ENCODE measurements at regions not wholly inside any gene's neighbourhood (a gene's known extent, or its start where the extent isn't known, plus 50 kb on each side); places are given as distances from the start of the nearest gene placed in this dataset.
A peak's percentile ranks its signal among the peaks of the same experiment; 100 is the strongest.

- no peak for DNase-seq
Observed at GRCh38 chr3:7793786-7794185, 707.8 kb upstream of the LMCD1 start.

DNA sequence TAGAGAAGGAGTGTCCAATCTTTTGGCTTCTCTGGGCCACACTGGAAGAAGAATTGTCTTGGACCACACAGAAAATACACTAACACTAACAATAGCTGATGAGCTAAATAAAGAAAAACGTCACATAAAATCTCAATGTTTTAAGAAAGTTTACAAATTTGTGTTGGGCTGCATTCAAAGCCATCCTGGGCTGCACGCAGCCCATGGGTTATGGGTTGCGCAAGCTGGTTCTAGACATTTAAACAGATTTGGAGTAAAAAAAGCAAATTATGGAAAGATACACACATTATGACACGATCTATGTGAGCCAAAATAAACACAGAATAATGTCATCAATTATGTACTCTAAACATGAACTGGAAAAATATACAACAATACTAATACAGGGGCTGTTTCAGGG, 703.3 kb upstream of the LMCD1 start:
- DNase-seq: no peak

DNA sequence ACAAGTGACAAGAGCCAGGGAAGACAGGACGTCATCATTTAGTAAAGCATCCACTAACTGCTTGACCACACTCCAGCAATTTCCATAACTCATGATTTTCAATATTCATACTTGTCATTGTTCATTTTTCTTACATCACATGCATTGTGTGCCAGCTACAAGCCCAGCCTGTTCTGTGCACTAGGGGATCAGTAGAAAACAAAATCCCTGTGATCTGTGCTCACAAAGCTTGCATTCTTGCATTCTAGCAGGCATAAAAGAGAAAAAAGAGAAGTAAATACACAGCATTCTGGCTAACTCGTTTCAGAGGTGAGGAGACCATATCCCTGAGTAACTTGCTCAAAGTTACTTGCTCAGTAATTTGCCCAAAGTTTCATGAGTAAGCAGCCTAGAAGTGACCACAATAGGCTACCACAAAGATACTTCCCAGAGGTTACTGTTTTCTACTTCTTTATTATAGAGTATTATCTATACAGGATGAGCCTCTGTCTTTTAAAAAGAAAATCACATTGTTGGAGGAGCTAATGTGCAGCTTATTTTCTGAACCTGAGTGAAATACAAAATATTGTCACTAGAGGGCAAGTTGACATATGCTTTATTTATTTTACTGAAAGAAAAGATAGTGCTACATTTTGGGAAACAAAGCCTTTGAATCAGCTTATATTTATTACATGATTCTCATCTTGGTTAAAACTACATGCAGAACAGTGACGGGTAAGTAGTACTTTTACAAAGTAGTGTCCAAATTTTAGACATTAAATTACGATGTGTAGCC, 701.4 kb upstream of the LMCD1 start:
- peak; percentile 11 for DNase-seq

- DNase-seq: no peak
Observed at GRCh38 chr3:7812490-7812889, 689.1 kb upstream of the LMCD1 start.

DNA sequence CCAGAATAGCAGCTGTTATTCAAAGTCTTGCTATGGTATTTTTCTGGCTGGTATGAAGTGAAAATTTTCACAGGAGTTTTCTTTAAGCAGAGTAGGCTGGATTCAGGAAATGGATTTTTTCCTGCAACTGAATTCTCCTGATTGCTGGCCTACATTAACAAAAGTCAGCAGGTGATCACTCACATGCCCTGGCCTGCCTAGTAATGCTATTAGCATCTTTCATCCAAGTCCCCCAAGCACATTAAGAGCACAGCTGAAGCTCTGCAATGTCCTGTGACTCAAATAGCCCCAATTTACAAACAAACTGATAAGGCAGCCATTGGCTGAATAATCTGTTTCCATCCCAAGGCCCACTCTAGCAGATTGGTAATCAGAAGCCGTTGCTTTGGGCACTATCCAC, 688.3 kb upstream of the LMCD1 start:
- DNase-seq: no peak

GRCh38 chr3:7817239-7817638, 684.4 kb upstream of the LMCD1 start:
- no peak for DNase-seq

DNA sequence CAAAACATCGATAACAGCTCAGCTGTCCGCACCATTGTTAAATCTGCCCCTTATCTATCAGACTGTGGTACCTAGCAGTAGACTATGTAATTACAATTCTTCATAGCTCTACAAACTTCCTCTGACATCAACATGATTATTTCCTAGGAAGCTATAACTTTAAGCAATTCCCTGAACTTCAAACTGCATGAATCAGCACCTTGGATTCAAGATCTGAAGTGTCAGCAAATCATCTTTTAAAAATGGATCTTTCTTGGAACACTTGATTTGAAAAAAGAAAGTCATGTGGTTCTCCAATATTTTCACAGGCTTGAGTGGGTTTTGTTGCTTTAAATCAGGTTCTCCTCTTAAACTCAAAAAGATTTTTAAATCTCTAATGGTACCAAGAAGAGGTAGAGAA, 680.7 kb upstream of the LMCD1 start:
- DNase-seq: no peak

DNA sequence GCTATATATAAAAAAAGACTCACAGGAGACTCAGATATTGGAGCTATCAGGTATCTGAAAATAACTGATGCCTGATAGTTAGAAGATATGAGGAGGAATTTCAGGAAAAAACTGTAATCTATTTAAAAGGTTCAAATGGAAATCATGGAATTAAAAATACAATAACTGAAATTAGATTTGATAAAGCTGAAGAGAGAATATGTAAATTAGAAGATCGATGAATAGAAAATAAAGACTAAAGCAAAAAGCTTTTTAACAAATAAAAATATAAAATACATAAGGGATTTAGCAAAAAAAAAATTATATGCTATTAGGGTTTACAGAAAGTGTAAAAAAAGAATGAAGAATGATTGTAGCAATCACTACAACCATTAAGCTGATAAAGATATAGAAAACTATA, 679.8 kb upstream of the LMCD1 start:
- DNase-seq: no peak

- no peak for DNase-seq
Observed at GRCh38 chr3:7841451-7841850, 660.2 kb upstream of the LMCD1 start.

- no peak for DNase-seq
Observed at GRCh38 chr3:7843441-7843840, 658.2 kb upstream of the LMCD1 start.

- DNase-seq: no peak
Observed at GRCh38 chr3:7847021-7847420, 654.6 kb upstream of the LMCD1 start.

DNA sequence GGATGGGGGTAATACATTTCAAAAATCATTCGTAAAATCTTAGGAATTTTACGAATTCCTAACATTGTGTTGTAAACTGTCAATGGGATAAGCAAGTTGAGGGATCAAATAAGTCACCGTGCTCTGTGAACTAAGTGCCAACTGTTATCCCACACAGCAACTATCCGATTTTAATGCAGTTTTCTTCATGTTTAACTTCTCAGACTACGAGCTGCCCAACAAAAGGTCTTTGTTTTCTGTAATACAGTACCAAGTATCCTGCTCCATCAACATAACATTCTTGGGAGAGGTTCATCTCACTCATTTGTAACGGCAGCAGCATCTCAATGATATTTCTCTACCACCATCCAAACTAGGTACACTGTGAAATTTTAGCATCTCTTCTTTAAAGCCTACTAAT, 654.1 kb upstream of the LMCD1 start:
- no peak for DNase-seq

DNA sequence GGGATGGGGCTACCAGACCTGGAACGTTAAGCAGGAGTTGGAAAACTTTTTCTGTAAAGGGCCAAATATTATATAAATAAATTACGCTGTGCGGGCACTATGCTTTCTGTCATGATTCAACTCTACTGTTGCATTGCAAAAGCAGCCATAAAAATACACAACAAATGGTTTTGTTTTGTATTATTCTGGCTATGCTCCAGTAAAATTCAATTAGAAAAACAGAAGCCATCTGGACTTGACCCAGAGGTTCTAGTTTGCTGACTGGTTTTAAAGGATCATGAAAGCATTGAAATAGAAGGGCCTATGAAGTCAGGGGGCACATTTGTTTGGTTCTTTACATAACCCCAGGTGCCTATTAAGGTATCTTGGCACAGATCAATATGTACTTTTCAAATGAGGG, 647.4 kb upstream of the LMCD1 start:
- DNase-seq: no peak

- DNase-seq: no peak
Observed at GRCh38 chr3:7854721-7855120, 646.9 kb upstream of the LMCD1 start.

DNA sequence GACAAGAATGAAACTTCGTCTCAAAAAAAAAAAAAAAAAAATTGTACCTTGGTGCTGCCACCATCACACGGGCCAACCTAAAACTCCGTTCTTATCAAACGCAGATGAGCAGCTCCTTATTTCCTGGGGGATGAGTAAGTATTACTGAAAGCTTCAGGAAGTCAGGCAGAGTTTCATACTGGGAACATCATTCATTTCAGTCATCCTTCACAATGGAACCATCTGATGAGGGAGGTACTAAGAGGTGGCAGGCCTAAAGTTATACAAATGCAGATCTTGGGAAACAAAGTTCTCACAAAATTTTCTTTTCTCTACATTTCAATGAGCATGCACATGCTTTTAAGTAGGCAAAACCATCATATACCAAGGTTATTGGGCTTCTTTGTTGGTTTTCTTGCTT, 636.0 kb upstream of the LMCD1 start:
- DNase-seq: no peak

- no peak for DNase-seq
Observed at GRCh38 chr3:7867587-7867986, 634.0 kb upstream of the LMCD1 start.

DNA sequence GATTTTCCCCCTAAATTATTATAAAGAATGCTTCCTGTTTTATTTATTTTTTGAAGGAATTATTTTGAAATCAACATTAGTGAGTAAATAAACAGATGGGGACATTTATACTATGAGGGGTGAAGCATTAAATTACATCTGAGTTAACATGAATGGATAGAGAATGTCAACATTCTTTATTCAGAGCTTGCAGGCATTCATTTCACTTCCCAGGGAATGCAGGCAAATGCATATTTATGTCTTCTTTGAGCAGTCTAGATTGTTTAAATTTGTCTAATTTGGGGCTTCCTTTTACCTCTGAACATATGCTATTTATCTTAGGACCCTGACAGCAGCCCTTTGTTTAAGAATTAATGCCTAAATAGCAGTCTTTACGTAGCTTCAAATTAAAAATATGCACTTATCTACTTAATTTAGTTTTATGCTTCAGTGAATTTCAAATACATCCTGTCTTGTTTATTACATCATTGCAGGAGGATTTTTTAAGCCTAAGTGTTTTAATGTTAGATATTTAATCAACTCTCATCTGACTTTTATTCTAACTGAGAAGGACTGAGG, 630.5 kb upstream of the LMCD1 start:
- DNase-seq: no peak

GRCh38 chr3:7874116-7874515, 627.5 kb upstream of the LMCD1 start:
- no peak for DNase-seq

DNA sequence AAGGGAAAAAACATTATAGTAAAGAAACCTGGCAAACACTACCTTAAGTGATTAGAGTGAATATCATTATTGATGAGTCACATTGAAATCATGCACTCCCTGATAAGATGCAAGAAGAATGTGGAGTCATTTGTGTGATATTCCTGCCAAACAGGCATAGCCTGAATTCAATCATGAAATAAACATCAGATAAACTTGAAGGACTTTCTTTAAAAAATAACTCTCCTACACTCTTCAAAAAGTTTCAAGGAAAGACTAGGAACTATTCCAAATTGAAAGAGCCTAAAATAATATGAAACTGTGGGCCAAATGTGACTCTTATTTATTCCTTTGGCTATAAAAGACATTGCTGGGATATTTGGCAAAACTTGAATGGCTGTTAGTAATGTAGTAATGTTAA, 625.7 kb upstream of the LMCD1 start:
- DNase-seq: no peak

DNA sequence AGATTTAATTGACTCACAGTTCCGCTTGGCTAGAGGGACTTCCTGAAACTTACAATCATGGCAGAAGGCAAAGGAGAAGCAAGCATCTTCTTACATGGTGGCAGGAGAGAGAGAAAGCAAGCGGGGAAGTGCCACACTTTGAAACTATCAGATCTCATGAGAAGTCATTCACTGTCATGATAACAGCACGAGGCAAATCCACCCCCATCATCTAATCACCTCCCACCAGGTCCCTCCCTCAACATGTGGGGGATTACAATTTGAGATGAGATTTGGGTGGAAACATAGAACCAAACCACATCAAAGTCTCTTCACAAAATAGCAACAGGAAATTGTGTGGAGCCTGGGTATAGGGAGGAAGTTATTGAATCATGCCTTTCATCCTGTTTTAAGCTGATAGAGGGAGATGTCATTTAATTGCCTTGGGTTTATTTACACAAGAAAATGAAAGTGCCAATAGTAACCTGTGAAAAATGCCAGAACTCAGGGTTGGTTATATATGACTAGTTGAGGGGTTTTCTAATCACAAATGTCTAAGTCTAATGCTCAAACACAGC, 624.8 kb upstream of the LMCD1 start:
- peak; percentile 73 for DNase-seq

- DNase-seq: no peak
Observed at GRCh38 chr3:7877312-7877711, 624.3 kb upstream of the LMCD1 start.

DNA sequence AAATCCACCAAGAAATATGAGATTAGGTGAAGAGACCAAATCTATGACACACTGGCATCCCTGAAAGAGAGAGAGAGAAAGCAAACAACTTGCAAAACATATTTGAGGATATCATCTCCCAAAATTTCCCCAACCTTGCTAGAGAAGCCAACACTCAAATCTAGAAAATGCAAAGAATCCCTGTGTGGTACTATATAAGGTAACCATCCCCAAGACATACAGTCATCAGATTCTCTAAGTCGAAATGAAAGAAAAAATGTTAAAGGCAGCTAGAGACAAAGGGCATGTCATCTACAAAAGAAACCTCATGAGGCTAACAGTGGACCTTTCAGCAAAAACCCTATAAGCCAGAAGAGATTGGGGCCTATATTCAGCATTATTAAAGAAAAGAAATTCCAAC, 622.1 kb upstream of the LMCD1 start:
- DNase-seq: no peak

GRCh38 chr3:7881946-7882345, 619.7 kb upstream of the LMCD1 start:
- no peak for DNase-seq

DNA sequence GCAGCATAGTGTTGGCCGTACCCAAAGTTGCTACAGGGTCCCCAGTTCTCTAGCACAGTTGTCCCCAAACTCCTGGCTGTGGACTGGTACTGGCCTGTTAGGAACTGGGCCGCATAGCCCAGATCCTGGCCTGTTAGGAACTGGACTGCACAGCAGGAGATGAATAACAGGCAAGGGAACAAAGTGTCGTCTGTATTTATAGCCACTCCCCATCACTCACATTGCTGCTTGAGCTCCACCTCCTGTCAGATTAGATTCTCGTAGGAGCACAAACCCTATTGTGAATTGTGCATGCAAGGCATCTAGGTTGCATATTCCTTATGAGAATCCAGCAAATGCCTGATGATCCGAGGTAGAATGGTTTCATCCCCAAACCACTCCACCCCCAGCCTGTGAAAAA, 604.0 kb upstream of the LMCD1 start:
- no peak for DNase-seq

GRCh38 chr3:7913283-7913682, 588.3 kb upstream of the LMCD1 start:
- DNase-seq: no peak

Data from CD4-positive, alpha-beta T cell treated with Interleukin-17A for 1 hour (primary cell).